Aorta (tissue), 5 donors: ENCODE measurements at regions not wholly inside any gene's neighbourhood (a gene's known extent, or its start where the extent isn't known, plus 50 kb on each side); places are given as distances from the start of the nearest gene placed in this dataset.
"Not testable (repeated sequence)": the region's sequence is repeated elsewhere in the genome, so short reads cannot be mapped to it uniquely, and the experiment has no call there.

Experiments
- ATAC-seq: fragments of 200-7000 bp; cut with Tn5 transposase; one replicate; pipeline ENCODE4 v1.9.1; 2022; ENCODE audit warnings: moderate library complexity; ENCODE audit not compliant: low FRiP score
- DNase-seq, 2 donors: peaks; one replicate each; pipeline ENCODE4 v3.0.0-alpha.2; 2020
- H3K27ac ChIP-seq, 2 donors: one replicate each; pipeline ENCODE4 v1.5.1; 2013; ENCODE audit warnings: low read length in 2 of 2, mild to moderate bottlenecking in 2 of 2, moderate library complexity in 2 of 2, control low read depth in 1 of 2, inconsistent platforms in 1 of 2, low read depth in 1 of 2
- H3K27me3 ChIP-seq, 2 donors: one replicate each; pipeline ENCODE4 v1.6.1; 2013; ENCODE audit warnings: control low read depth in 1 of 2, low read length in 1 of 2, mild to moderate bottlenecking in 1 of 2, moderate library complexity in 1 of 2; ENCODE audit not compliant: insufficient read depth in 2 of 2, control insufficient read depth in 1 of 2
- H3K36me3 ChIP-seq, 2 donors: one replicate each; pipeline ENCODE4 v1.6.1; 2013; ENCODE audit warnings: control low read depth in 1 of 2, low read length in 1 of 2, mild to moderate bottlenecking in 1 of 2; ENCODE audit not compliant: insufficient read depth in 2 of 2, control insufficient read depth in 1 of 2
- H3K4me1 ChIP-seq, 2 donors: one replicate each; pipeline ENCODE4 v1.6.1; 2013; ENCODE audit warnings: low read length in 2 of 2, control low read depth in 1 of 2, mild to moderate bottlenecking in 1 of 2, moderate library complexity in 1 of 2; ENCODE audit not compliant: insufficient read depth in 2 of 2, control insufficient read depth in 1 of 2
- H3K4me3 ChIP-seq, 2 donors: one replicate each; pipeline ENCODE4 v1.5.1; 2013; ENCODE audit warnings: low read length in 2 of 2, control low read depth in 1 of 2, mild to moderate bottlenecking in 1 of 2
- H3K9me3 ChIP-seq: one replicate; pipeline ENCODE4 v1.6.1; 2013; ENCODE audit warnings: mild to moderate bottlenecking, low read length; ENCODE audit not compliant: control insufficient read depth
- WGBS, 2 donors: extraction: QIAGEN DNeasy Blood & Tissue Kit; methylation state at CpG; one replicate each; pipeline ENCODE4 v1.1.7; 2013; 5-methylcytosine and 5-hydroxymethylcytosine counted together
- intact Hi-C, 2 donors: fragments of 100-400 bp; cut with DNase I; formaldehyde crosslinking; loops; one replicate each; pipeline versions ENCODE4 v1.14.2 to v1.15.0; 2022
- donor health status: healthy with polysubstance abuse.
- donor health status: Bipolar disorder and iron deficiency.
- donor health status: DM: no; HTN: no; CAD: no.
- donor health status: DM: no; HTN: no; CAD: no.
- donor health status: DM: yes; HTN: yes; CAD: no.

DNA sequence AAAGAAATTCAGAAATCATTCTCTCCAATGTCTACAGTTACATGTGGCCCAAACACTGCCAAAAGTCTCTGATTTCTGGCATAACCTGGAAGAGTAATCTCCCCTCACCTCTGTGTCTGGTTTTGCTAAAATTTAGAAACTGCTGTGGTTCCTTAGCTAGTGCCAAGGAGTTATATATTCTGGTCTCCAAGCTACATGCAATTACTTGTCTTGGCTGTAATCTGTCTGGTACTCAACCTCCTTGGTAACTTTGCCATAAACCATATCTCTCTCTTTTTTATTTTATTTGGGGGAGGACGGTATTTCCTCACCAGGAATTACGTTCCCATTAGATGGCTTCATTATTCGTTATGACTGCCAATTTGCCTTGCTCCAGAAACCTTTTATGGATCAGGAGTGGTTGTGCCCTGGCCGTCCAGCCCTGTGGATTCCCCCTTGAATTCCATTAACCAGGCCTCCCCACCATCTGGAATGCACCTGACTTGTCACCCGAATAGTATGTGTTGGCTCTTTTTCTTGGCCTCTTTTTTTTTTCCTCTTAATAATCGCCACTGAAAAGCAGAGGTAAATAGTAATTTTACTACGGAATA, 400.0 kb downstream of the CD83 start:
- H3K27ac ChIP-seq: no peak overlapping the region
- no peaks in the 10 kb centered on the region for H3K9me3 ChIP-seq
- H3K4me1 ChIP-seq: no peaks in the 10 kb centered on the region
- WGBS, 2 donors: 12 to 13% methylated on average over 7 of the region's 7 CpGs
- intact Hi-C loops: no loop called here
- no peaks in the 10 kb centered on the region for H3K36me3 ChIP-seq
- ATAC-seq: peak; percentile 40
- H3K27me3 ChIP-seq: peaks cover 0 to under 1% of the 10 kb centered on the region in 2 donors
- no peak for DNase-seq
- no peak overlapping the region for H3K4me3 ChIP-seq

DNA sequence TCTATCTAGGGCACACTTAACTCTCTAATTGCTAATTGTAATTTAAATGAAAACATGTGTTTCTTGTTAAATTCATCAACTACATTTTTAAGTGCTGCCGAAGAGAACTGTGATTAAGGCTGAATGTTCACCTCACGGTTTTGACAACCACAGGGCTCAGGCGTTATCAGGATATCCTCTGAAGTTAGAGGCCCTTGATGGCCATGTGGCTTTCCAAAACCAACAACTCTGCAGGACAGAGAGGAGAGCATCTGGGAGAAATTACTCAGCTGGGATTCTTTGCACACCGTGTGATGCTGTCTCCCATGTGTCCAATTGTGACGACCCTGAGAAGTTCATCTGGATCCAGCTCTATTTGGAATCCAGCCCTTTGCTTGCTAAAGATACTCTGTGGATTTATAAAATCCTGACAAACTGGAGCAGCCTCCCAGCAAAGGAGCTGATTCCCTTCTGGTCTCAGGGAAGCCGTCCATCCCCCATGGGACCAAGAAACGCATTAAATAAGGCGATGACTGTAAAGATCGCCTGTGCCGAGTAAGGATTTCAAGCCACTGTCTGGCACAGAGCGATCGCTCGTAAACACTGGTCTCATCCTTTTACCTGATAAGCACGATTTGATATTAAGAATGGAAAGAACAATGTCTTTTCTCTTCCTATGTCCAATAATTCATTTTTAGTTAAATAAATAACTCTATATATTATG, 401.1 kb downstream of the CD83 start:
- Histone ChIP-seq H3K4me1 (no peaks in the 10 kb centered on the region), H3K9me3 (no peaks in the 10 kb centered on the region), H3K27ac (no peak overlapping the region), H3K36me3 (no peaks in the 10 kb centered on the region), H3K27me3 (no peaks in the 10 kb centered on the region), H3K4me3 (no peak overlapping the region)
- 74 to 81% methylated on average over 14 of the region's 14 CpGs for WGBS, 2 donors
- ATAC-seq (no peak), DNase-seq (no peak)
- intact Hi-C loops: no loop called here

DNA sequence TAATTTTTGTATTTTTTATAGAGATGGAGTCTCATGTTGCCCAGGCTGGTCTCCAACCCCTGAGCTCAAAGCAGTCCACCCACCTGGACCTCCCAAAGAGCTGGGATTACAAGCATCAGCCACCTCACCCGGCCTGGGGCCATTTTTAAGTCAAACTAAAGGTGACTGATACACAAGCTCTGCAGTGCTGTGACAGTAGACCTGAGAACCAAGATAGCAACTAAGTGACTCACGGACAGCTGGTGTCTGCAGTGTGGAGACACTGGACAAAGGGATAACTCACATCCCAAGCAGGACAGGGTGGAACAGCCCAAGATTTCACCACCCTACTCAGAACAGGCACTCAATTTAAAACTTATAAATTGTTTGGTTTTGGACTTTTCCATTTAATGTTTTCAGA, 402.5 kb downstream of the CD83 start:
- no peaks in the 10 kb centered on the region for H3K27me3 ChIP-seq
- H3K4me3 ChIP-seq: no peak overlapping the region
- ATAC-seq (no peak), DNase-seq (no peak)
- whole genome bisulfite sequencing, 2 donors: 98 to 100% methylated on average over 2 of the region's 2 CpGs
- no peaks in the 10 kb centered on the region for H3K4me1 ChIP-seq
- H3K36me3 ChIP-seq: no peaks in the 10 kb centered on the region
- H3K9me3 ChIP-seq: no peaks in the 10 kb centered on the region
- H3K27ac ChIP-seq: no peak overlapping the region
- intact Hi-C loops: no loop called here

DNA sequence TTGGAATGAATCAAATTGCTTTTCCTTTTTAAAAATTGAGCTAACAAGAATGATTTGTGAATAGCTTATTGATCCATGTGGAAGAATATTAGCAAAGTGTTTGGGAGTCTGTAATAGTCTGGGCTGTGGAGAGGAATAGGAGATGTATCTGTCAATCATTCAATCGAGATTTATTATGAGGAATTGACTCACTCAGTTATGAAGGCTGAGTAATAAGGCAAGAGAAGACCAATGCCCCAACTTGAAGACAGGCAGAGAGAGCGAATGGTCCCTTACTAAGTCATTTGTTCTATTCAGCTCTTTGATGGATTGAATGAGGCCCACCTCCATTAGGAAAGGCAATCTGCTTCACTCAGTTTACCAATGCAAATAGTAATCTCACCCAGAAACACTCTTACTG, 403.0 kb downstream of the CD83 start:
- Histone ChIP-seq H3K4me3 (no peak overlapping the region), H3K27me3 (no peaks in the 10 kb centered on the region), H3K9me3 (no peaks in the 10 kb centered on the region), H3K4me1 (no peaks in the 10 kb centered on the region), H3K27ac (no peak overlapping the region), H3K36me3 (no peaks in the 10 kb centered on the region)
- intact Hi-C loops: no loop called here
- DNase-seq (no peak), ATAC-seq (no peak)
- 89 to 92% methylated on average over 2 of the region's 2 CpGs for WGBS, 2 donors

DNA sequence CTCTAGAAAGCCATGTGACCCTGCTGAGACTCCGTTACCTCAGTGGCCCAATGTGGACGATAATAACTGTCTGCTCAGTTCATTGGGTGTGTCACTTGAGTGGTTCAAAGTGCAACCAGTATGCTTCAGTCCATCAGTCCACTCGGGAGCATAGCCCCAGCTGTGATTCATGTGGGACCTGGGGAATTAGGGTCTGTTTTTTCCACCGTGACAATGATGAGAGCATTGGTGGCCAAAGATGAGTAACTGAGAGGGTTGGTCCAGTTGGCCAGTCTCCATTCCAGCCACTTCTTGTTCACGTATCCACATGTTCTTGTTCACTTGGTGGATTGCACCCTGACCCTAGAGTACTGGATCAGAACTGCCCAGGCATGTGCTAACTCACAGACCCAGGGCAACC, 403.6 kb downstream of the CD83 start:
- Histone ChIP-seq H3K9me3 (no peaks in the 10 kb centered on the region), H3K27ac (no peak overlapping the region), H3K27me3 (no peaks in the 10 kb centered on the region), H3K4me1 (no peaks in the 10 kb centered on the region), H3K36me3 (no peaks in the 10 kb centered on the region), H3K4me3 (no peak overlapping the region)
- DNase-seq (no peak), ATAC-seq (no peak)
- 93 to 94% methylated on average over 5 of the region's 5 CpGs for whole genome bisulfite sequencing, 2 donors
- intact Hi-C loops: no loop called here

DNA sequence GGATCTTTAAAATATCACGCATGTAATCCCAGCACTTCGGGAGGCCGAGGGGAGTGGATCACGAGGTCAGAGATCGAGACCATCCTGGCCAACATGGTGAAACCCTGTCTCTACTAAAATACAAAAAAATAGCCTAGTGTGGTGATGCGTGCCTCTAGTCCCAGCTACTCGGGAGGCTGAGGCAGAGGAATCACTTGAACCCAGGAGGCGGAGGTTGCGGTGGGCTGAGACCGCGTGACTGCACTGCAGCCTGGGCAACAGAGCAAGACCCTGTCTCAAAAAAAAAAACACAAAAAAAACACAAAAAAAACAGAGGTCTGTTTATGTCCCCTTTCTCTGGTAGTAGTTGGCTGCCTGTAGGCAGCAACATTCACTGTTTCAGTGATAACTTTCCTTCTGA, 404.3 kb downstream of the CD83 start:
- ATAC-seq, H3K36me3 ChIP-seq, H3K4me3 ChIP-seq, DNase-seq, H3K9me3 ChIP-seq, intact Hi-C loops, H3K27me3 ChIP-seq, H3K27ac ChIP-seq, H3K4me1 ChIP-seq: not testable (repeated sequence)
- WGBS, 2 donors: 97% methylated on average over 11 of the region's 11 CpGs

DNA sequence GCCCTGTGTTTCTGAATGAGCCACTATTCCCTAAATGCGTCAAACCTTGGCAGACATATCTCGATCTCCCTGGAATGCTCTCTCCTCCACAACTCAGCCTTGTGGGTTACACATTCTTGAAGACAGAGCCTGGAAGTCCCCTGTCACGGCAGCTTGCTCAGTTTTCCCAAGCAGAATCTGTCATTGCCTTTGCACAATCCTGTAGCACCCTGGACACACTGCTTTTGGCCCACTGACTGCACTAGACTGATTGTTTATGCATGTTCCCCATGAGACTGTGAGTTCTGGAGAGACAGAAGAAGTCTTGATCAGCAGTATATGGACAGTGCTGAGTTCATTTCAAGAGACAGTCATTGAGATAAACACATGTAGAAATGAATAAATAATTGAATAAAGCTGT, 406.7 kb downstream of the CD83 start:
- intact Hi-C loops: no loop called here
- Histone ChIP-seq H3K27ac (no peak overlapping the region), H3K4me1 (no peaks in the 10 kb centered on the region), H3K4me3 (no peak overlapping the region), H3K27me3 (no peaks in the 10 kb centered on the region), H3K36me3 (no peaks in the 10 kb centered on the region), H3K9me3 (peaks cover 2% of the 10 kb centered on the region)
- DNase-seq: no peak
- WGBS, 2 donors: 33% methylated on average over 3 of the region's 3 CpGs
- ATAC-seq: peak; percentile 80

DNA sequence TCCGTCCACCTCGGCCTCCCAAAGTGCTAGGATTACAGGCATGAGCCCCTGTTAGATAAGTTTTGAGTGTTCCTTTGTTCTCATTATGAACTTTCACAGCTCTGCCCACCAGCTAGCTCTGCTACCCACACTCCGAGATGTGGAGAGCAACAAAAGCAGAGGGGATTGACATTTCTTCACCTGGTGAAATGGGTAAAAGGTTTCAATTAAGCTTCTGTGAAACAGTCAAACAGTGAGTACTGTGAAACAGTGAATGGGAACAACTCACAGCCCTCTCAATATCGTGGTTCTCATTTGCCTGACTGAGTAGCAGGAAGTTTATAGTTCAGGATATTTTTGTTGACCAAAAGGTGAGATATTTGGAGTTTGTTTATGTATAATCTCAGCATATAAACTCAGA, 412.8 kb downstream of the CD83 start:
- Histone ChIP-seq H3K4me3 (no peak overlapping the region), H3K27me3 (no peaks in the 10 kb centered on the region), H3K4me1 (no peaks in the 10 kb centered on the region), H3K9me3 (peaks cover 2% of the 10 kb centered on the region), H3K27ac (no peak overlapping the region), H3K36me3 (no peaks in the 10 kb centered on the region)
- 88 to 91% methylated on average over 4 of the region's 4 CpGs for WGBS, 2 donors
- ATAC-seq (no peak), DNase-seq (no peak)
- intact Hi-C loops: no loop called here

DNA sequence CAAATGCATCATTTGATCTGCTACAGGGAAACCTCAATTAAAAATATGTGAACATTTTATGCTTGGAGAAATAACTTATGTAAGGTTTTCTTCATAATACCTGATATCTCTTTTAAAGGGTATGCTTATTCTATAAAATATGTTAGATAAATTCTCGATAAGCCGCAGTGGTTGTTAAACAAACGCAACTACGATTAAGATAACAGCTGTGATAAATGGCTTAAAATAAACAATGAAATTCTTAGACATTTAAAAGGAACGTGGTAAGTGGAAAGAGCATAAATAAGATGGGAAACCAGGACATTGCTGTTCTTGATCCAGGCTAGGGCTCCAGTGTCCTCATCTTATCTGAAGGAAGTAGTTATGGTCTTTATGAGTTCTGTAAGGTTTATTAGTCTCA, 415.9 kb downstream of the CD83 start:
- WGBS, 2 donors: 4 to 5% methylated on average over 5 of the region's 5 CpGs
- no peak overlapping the region for H3K4me3 ChIP-seq
- no peak overlapping the region for H3K27ac ChIP-seq
- H3K9me3 ChIP-seq: peaks cover 3% of the 10 kb centered on the region
- H3K4me1 ChIP-seq: no peaks in the 10 kb centered on the region
- no peaks in the 10 kb centered on the region for H3K36me3 ChIP-seq
- ATAC-seq (no peak), DNase-seq (no peak)
- intact Hi-C loops: no loop called here
- H3K27me3 ChIP-seq: no peaks in the 10 kb centered on the region
